ENCODE measurements at regions not wholly inside any gene's neighbourhood (a gene's known extent, or its start where the extent isn't known, plus 50 kb on each side); places are given as distances from the start of the nearest gene placed in this dataset.

DNA sequence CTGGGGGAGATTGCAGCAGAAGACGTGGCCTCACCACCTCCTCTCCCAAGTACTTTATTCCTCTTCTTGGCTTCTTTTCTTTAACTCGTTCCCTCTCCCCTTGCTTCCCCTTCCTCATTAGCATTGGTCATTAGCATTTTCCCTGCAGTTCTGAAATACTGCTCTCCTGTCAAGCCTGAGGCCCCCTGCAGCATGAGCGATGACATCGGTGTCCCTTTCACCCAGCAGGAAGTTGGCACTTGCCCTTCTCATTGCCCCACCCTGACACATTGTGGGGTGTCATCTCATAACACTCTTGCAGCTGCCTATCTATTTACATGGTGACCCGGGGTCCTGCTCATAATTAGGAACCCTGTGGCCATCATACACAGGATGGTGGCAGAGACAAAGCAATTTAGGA is 167.1 kb downstream of the ARRDC4 start:
- DNase-seq (no peak), ATAC-seq (no peak)
- intact Hi-C loops (cut with DNase I, micrococcal nuclease): no loop called here

DNA sequence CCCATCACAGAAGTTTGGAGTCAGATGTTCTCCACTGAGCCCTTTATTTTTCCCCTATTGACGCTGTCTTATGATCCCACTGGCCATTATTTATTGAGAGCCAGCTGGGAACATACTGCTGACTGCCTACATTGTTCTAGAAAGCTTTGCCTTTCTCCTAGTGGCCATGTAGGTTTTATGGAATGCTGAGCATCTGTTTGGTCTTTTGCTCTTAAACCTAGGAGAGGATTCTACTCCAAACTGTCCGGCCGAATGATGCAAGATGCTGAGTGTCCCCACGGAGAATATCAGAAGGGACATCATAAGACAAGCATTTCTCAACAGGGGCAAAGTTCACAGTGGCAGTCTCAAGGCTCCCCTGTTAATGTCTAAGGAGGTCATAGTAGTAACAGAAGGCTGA is 171.4 kb downstream of the ARRDC4 start:
- DNase-seq (no peak), ATAC-seq (no peak)
- intact Hi-C loops (cut with DNase I, micrococcal nuclease): no loop called here

DNA sequence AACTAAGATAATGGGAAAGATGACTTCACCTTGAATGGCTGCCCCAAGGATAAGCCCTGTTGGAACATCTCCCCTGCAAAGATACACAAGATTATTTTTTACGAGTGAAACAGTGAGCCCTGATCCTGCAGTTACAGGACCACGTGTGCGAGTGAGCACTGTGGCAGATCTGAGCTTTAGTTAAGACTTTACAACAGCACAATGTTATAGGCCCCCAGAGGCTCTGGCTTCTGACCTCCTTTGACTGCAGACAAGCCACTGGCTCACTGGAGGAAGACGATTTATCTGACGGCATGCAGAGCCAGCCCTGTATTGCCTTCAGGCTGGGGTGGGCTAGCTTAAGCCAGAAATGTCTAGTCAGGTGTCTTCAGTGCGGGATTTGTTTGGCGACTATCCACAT is 174.4 kb downstream of the ARRDC4 start:
- intact Hi-C loops (cut with DNase I, micrococcal nuclease): no loop called here
- ATAC-seq: no peak
- DNase-seq: no peak

DNA sequence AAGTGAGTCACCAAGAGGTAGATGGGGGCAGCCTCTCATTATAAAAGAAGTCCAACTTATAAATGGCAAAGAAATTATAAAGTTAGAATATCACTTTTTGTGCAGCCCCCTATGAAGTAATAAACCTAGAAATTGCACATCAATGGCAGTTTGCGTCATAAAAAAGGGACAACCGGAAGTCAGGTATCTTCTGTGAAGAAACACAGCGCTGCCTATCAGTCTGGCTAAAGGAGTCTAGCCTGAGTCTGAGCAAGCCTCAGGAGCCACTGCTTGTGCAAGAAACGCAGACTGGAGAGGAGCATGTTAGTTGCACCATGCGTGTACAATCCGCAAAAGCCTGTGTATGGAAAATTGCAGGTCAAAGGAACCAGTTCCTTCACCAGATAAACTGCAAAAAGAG is 178.4 kb downstream of the ARRDC4 start:
- intact Hi-C loops (cut with DNase I, micrococcal nuclease): no loop called here
- DNase-seq: no peak

DNA sequence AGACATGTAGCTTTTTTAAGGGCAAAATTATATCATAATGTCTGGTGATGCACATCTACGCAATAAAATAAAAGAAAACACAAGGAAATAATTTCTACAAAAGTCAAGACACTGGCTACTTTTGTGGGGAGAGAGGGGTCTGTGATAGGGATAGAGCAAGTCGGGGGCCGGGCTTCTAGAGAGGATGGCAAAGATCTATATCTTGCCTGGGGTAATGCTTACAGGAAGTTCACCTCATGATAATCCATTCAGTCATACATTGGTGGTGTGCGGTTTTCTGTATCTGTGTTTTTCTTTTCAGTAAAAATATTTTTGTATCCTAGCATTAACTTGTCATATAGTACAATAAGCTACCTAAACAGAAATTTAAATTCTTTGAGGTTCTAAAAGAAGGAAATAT is 178.8 kb downstream of the ARRDC4 start:
- no peak for ATAC-seq
- no peak for DNase-seq

More for the DNA sequence above, 178.4 kb downstream of the ARRDC4 start:
- no peak for ATAC-seq

DNA sequence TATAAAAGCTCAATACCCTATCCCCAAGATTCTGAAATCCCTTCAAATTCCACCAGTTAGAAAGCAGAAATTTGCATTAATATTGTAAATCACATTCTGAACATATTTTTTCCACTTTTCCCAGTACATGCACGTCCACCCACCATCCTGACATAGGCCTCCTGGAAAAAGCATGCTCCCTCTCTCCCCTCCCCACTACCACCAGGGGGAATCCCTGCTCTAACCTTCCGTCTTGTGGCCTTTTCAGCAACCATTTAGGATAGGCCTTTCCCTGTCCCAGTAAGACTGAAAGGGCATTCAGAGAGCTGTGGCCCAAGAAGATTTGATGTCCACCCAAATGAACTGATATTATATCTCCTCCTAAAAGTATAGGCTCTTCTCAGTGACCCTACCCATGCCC is 182.1 kb downstream of the ARRDC4 start:
- ATAC-seq (no peak), DNase-seq (no peak)
- intact Hi-C loops (cut with DNase I, micrococcal nuclease): no loop called here

More for the DNA sequence above, 178.8 kb downstream of the ARRDC4 start:
- intact Hi-C loops (cut with DNase I, micrococcal nuclease): no loop called here

DNA sequence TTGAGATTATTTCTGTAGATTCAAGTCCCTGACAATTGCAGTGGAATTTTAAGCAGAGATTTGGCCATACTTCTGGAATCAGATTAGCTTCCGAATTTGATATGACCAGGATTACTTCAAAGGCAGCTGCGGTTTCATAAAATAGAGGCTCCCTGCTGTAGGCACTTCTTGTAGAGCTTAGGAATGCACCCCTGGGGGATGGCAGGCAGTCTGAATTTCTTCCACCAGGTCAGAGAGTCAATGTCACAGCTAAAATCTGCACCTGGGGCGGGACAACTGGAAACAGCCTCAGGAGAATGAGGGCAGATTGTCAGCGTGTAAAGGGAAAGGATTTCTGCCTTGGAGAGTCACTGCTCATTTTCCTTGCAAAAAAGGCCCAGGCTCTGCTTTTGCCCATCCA is 182.6 kb downstream of the ARRDC4 start:
- no peak for DNase-seq
- ATAC-seq: no peak
- intact Hi-C loops (cut with DNase I, micrococcal nuclease): no loop called here

DNA sequence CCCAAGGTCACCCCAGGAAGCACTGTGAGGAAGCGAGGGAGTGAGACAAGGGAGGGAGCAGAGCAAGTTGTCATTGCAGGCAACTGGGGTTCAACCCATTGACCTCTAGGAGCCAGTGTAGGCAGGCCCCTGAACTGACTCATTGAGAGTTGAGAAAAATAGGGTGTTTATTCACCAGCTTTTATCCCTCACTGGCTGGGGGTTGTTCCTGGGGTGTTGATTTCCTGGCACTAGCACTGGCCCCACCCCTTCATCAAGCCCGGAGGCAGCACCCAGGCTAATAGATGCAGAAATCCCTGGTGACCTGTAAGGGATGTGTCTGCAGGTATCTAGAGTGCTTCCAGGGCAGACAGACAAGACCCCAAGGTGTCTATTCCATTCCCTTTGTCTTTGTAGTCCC is 183.9 kb downstream of the ARRDC4 start:
- ATAC-seq: no peak
- DNase-seq: no peak
- intact Hi-C loops (cut with DNase I, micrococcal nuclease): no loop called here

DNA sequence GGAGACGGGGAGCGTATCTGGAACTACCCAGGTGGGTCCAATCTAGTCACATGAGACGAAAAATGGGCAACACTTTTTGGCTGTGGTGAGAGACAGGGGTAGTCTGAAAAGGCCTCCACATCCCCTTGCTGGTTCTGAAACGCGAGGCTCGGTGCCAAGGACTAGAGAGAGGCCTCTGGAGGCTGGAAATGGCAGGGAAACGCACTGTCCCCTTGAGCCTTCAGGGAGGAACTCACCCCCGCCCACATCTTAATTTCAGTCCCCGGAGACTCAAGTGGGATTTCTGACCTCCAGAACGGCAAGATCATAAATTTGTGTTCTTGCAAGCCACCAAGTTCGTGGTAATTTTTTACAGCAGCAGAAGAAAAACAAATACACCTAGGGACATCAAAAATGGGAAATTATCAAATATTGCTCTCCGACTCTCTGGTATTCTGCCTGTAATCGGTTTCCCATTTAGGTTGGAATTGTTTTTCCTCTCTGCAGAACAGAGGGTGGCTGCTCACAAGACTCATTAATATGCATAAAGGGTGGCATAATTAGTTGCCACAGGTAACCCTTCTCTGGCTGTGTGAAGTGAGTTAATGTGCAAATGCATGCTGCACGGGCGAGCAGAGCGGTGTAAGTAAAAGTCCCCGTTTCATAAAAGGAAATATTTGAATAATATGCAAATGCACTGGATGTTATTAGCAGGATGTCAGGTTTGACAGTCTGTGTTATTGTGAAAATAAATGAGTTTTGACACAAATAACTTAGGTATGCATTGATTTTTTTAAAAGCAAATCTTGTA is 185.7 kb downstream of the ARRDC4 start:
- DNase-seq: no peak
- intact Hi-C loops (cut with DNase I, micrococcal nuclease): no loop called here
- ATAC-seq: no peak

DNA sequence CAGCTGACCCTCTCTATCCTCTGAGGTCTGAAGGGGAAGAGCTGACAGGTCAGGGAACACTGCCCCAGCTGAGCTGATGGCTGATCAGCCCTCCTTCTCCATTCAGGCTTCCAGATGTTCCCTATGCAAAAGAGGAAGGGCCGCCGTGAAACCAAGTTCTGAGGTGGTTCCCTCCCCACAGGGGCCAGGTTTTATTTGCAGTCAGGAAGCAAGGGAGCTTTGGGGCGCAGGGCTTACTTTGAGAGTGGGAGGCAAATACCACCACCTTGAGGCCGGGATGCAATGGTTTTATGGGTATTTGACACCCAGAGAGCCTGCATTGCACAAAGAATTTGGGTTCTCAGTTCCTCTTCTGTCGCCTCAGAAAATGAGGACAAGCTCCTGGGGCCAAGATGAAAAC is 186.9 kb downstream of the ARRDC4 start:
- intact Hi-C loops (cut with DNase I, micrococcal nuclease): no loop called here
- no peak for DNase-seq
- no peak for ATAC-seq

DNA sequence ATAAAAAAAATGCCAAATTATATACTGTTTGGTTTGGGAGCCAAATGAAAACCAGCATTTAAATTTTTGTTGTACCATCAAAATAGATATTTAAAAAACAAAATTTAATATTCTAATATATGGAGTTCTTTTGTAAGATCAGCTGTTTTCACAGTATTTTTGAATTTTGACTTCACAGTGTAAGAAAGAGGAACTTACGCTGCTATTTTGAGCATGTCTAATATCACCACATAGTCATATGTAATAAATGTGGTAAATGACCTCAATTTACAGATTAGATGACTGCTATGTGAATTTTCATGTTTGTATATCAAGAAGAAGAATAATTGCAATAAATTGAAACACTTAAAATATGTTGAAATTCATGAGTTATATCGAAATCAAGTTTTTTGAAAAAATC is 189.6 kb downstream of the ARRDC4 start:
- no peak for ATAC-seq
- intact Hi-C loops (cut with DNase I, micrococcal nuclease): no loop called here

DNA sequence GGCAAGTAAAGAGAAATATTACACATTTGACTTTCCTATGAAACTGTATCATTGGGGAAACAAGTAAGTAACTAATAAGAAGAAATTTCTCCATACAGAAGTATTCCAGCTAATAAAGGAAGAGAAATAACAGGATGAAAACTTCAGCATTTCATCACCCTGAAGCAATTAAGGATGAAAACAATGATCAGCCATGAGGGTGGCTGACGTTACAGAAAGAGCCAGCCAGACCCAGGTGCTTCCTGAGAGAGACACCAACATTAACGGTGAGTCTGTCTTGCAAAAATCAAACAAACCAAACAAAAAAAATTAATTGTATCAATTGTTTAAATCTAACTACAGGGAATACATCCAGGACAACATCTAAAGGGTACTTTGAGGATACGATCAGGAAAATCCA is 190.0 kb downstream of the ARRDC4 start:
- ATAC-seq: no peak
- intact Hi-C loops (cut with DNase I, micrococcal nuclease): no loop called here
- DNase-seq: no peak

More for the DNA sequence above, 189.6 kb downstream of the ARRDC4 start:
- no peak for DNase-seq

DNA sequence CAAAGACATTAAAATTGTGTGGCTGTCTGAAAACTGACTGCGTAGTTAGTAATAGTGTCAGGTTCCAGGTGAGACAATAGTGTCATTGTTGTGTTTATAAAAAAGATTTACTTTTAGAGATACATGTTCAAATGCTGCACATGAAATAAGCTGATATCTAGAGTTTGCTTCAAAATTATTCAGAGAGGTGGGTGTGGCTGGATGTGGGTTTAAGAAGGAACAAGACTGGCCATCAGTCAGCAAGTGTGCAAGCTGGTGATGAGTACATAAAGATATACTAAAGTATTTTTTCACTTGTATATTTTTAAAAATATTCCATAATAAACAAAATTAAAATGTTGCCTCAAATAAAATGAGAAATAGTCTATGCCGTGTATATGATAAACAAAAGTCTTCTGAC is 190.6 kb downstream of the ARRDC4 start:
- intact Hi-C loops (cut with DNase I, micrococcal nuclease): no loop called here
- ATAC-seq (no peak), DNase-seq (no peak)

DNA sequence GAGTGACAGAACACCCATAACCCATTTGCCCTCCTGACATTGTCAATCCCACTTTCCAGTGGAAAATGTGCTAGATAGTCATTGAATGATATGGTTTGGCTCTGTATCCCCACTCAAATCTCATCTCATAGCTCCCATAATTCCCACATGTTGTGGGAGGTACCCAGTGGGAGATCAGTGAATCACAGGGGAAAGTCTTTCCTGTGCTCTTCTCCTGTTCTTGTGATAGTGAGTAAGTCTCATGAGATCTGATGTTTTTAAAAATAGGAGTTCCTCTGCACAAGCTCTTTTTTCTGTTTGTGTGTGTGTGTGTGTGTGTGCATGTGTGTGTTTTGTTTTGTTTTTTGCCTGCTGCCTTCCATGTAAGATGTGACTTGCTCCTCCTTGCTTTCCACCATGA is 191.7 kb downstream of the ARRDC4 start:
- intact Hi-C loops (cut with DNase I, micrococcal nuclease): no loop called here
- ATAC-seq: no peak

DNA sequence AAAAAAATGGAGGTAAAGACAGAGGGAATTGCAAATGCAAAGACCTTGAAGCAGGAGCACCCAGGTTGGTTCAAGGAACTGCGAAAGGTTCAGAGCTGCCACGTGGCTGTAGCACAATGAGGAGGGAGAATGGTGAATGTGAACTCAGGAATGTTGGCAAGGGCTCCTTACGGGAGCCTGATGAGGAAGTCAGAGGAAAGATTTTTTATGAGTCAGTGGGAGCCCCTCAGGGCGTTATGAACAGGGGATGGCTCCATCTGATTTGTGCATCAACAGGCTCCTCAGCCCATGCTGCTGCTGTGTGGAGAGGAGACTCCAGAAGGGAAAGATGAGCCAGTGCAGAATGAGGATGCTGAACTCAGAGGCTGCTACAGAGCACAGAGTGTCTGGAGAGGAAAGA is 194.4 kb downstream of the ARRDC4 start:
- intact Hi-C loops (cut with DNase I, micrococcal nuclease): no loop called here
- DNase-seq: no peak
- no peak for ATAC-seq

More for the DNA sequence above, 191.7 kb downstream of the ARRDC4 start:
- DNase-seq: no peak

DNA sequence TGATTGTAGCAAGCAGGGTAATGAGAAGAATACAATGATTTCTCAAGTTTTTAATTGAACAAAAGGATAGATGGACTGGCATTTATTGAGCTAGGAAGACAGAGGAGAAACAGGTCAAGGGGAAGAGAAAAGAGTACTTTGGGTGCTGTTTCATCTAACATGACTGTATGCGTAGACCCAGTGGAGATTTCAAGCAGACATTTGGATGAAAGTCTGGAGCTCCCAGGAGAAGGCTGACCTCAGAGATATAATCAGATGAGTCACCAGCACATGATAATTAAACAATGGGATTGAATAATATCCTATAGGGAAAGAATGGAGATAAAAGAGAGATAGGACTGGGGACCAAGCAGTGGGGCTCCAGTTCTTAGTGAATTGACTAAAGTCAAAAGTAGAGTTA is 194.9 kb downstream of the ARRDC4 start:
- DNase-seq (no peak), ATAC-seq (no peak)
- intact Hi-C loops (cut with DNase I, micrococcal nuclease): no loop called here

DNA sequence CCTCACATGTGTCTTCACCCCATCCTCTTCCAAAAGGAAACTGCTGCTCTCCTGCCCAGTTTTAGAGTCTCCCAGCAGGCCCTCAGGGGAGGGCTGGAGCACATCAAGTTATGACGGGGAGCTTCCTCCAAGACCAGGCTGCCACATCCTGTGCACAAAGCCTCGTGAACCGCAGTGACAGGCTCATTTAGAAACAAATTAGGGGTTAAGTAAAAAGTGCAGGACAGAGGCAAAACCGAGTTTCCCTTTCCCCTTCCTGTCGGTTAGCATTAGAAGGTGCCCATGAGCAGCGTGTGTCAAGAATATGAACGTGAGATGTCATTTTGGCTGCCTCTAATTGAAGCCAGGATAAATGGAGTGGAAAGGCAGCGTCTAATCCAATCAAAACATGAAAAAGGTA is 199.7 kb downstream of the ARRDC4 start:
- DNase-seq: no peak
- ATAC-seq: no peak
- intact Hi-C loops (cut with DNase I, micrococcal nuclease): no loop called here

DNA sequence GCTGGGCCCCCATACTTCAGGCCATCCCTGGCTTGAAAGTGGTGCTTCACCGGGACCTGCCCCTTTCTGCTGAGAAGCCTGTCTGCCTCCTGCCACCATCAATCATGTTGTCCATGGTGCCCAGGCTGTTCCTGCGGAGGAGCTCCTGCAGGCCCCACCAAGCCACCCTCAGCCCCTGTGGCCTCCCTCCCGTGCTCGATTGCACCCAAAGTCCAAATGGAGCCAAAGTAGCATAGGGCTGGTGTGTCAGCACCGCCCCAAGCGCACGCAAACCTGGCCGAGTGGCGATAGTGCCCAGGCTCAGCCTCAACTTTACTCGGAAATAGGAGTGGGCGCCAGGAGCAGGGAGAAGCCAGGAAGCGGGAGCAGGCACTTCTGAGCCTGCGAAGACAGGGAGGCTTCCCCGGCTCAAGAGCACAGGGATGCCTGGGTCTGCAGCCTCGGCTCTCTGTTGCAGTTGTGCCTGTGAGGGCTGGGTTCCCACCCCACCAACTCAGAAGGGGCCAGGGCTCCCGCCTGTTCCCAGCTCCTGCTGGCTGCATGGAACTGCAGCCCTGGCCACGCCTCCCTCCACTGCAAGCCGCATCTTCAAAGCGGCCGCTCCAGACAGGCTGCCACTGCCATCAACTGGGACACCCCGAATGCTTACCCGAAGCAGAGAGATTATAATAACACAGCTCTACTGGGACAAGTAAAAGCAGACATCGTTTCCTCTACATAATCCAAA is 203.0 kb downstream of the ARRDC4 start:
- intact Hi-C loops (cut with DNase I, micrococcal nuclease): no loop called here
- ATAC-seq (no peak), DNase-seq (no peak)

DNA sequence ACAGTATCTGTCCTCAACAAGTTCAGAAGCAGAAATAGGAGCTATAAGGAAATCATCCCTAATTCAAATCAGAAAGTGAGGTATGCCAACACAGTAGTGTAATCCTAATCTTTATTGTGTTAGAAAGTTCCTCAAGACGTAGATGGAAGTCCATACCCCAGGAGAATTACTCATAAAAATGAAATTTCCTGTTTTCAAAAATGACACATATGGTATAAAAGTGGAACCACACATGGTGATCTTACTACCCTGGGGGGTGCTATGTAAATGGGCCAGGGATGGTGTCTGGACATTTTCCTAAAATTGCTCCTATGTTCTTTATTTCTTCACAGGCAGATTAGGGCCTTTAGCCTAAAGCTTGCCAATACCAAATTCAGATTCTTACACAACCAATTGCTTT is 204.1 kb downstream of the ARRDC4 start:
- intact Hi-C loops (cut with DNase I, micrococcal nuclease): no loop called here
- ATAC-seq: no peak
- no peak for DNase-seq

DNA sequence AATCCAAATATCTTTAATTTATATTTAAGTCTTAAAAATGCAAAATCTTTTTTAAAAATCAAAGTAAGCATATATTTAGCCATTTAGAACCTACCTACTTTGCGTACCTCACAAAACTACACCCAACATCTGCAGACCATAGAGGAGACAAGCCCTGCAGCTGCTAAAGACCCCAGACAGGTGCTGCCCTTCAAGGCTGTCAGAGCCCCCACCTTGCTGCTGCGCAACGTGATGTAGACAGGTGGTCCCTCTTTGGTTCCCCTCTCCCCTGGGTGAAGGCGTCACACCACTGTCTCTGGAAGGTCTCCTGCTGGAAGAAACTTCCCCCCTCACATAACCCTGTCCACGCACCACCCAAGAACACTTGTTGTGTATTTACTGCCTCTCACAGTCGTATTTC is 204.5 kb downstream of the ARRDC4 start:
- no peak for DNase-seq
- intact Hi-C loops (cut with DNase I, micrococcal nuclease): no loop called here
- no peak for ATAC-seq

Measured in left colon (tissue), 2 donors.